Heart left ventricle (tissue), 13 donors: ENCODE measurements at regions not wholly inside any gene's neighbourhood (a gene's known extent, or its start where the extent isn't known, plus 50 kb on each side); places are given as distances from the start of the nearest gene placed in this dataset.

Experiments
- CTCF ChIP-seq, 12 donors: fragments of 200-600 bp; sonication (generic) in 4 of 12; IDR thresholded peaks; one replicate each; pipeline versions ENCODE4 v1.5.0 to v1.8.0; 2018 to 2022; ENCODE audit warnings: antibody characterized with exemption in 12 of 12, mild to moderate bottlenecking in 5 of 12
- POLR2A ChIP-seq, 2 donors: fragments of 450-650 bp; IDR thresholded peaks; one replicate each; pipeline ENCODE4 v1.6.1; 2017; ENCODE audit warnings: antibody characterized with exemption in 2 of 2, mild to moderate bottlenecking in 2 of 2, moderate library complexity in 2 of 2
- donor health status: ischemic (EF 13 %, LVEDD 7.1; RV severe dilation, severe dysfunction).
- donor health status: DM: no; HTN: yes; CAD: no.
- donor health status: DM: no; HTN: no; CAD: no.
- donor health status: ischemic (EF 25% LVEDD 6.9; RV normal size, moderate dysfunction).
- donor health status: ischemic (EF 25% LVEDD 5.7; RV mildly dilated, moderate dysfunction).
- donor health status: ischemic (EF 35%, LVEDD 5.7; RV mildly dilated, moderate dysfunction).
- donor health status: nonischemic (EF 11% LVEDD 7.7; RV severe dilation, severe dysfunction).
- donor health status: DM: yes; HTN: yes; CAD: no.
- donor health status: PGD.
- donor health status: ischemic (EF 29% LVEDD 5.4; RV normal size, mild dysfunction).
- donor health status: nonischemic (EF 23%, LVEDD 6.1; RV moderate dilation, normal function).

DNA sequence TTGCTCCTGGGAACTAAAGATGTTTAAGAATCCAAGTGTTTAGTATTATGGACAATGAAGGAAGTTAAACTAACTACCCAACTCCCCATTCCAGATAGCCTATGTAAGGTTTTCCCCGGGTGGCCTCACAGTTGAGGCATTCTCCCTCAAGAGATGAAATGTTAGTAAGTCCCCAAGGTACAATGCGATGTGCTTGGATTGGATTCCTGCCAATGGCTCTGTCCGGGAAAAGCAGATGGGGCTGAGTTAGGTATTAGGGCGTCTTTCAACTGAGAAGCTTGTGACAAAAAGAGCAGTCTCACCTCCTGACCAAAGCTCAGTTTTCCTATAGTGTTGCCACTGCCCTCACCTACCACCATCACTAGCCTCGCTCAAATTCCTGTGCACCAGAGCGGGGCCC lies 64.8 kb upstream of the E2F7 start:
- TF ChIP-seq CTCF (IDR thresholded peaks at IDR 0.05) (no peak), POLR2A (IDR thresholded peaks at IDR 0.05) (no peak)
